ENCODE measurements at regions not wholly inside any gene's neighbourhood (a gene's known extent, or its start where the extent isn't known, plus 50 kb on each side); places are given as distances from the start of the nearest gene placed in this dataset.

DNA sequence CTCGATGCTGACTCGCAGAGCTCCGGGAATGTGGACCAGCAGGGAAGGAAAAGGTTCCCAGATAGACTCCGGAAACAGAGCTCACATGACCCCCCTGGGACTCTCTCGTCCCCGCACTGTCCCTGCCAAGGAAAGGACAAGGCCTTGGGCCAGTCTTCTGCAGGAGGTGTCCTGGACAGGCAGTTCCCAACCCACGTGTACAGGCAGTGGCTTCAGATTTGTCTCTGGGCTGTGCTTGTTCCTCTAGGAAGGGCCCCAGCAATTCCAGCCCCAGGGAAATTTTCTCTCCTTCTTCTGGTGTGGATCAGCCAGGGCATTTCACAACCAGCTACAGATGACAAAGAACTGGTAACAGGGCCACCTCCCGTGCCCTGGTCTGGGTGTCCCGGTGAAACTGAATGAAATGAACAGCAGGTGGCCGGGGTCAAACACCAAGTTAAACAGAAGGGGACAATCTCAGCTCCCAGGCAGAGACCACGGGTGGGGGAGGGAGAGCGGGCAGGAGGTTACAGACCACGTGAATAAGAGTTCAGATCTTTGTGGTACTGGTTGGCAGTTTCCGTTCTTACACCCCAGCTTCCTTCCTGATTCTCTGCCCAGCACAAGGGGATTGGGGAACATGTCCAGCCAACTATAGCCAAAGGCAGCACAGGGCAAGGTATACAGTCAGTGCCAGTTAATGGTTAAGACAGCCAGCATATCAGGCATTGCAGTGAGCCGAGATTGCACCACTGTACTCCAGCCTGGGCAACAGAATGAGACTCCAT, 52.2 kb upstream of the CAB39 start:
- peak overlapping the region; percentile 99 for H3K27ac Mint-ChIP-seq
- peaks cover 39% of the 10 kb centered on the region for H3K36me3 Mint-ChIP-seq (ENCODE audit: low read depth)
- H3K27me3 Mint-ChIP-seq (ENCODE audit: low read depth), result no peaks in the 10 kb centered on the region
- H3K4me3 Mint-ChIP-seq, result peak overlapping the region; percentile 86
- ChIA-PET POLR2A (interaction anchor here (0.6 to 6.8 kb wide), 15 partner anchors 9 to 342 kb away, joined by 3 to 108 read pairs (median 4); partner anchors contain the start of gene CAB39), CTCF (interaction anchor here (0.6 to 4.8 kb wide), 8 partner anchors 7 to 137 kb away, joined by 3 to 32 read pairs (median 12); no protein-coding TSS in a partner anchor)
- H3K9me3 Mint-ChIP-seq (ENCODE audit: insufficient read depth), result no peaks in the 10 kb centered on the region
- peak; percentile 78 for DNase-seq
- peaks cover 99% of the 10 kb centered on the region for H3K4me1 Mint-ChIP-seq (ENCODE audit: low read depth)
- peak; percentile 4 for ATAC-seq

- peak overlapping the region; percentile 99 for H3K27ac Mint-ChIP-seq
These were observed 51.3 kb upstream of the CAB39 start for GRCh38 chr2:230661072-230661957.

More at GRCh38 chr2:230661072-230661957, 51.3 kb upstream of the CAB39 start:
- ATAC-seq (peak; percentile 48), DNase-seq (peak; percentile 81)
- no peaks in the 10 kb centered on the region for H3K27me3 Mint-ChIP-seq (ENCODE audit: low read depth)
- H3K36me3 Mint-ChIP-seq (ENCODE audit: low read depth), result peaks cover 32% of the 10 kb centered on the region
- POLR2A ChIA-PET, result interaction anchor here (0.7 to 6.8 kb wide), 15 partner anchors 8 to 342 kb away, joined by 3 to 108 read pairs (median 4); partner anchors contain the start of gene CAB39
- H3K4me1 Mint-ChIP-seq (ENCODE audit: low read depth), result peaks cover 98% of the 10 kb centered on the region
- peak overlapping the region; percentile 86 for H3K4me3 Mint-ChIP-seq
- CTCF ChIA-PET, result interaction anchor here (0.9 to 4.8 kb wide), 8 partner anchors 10 to 137 kb away, joined by 3 to 32 read pairs (median 10); partner anchors contain the start of gene CAB39
- no peaks in the 10 kb centered on the region for H3K9me3 Mint-ChIP-seq (ENCODE audit: insufficient read depth)

Data from activated CD8-positive, alpha-beta T cell treated with anti-CD3 and anti-CD28 coated beads, Interleukin-2, amount 10 ng/mL, durations not matched to agents 7 days and 5 days (primary cell).